Fibroblast of peridontal ligament (primary cell): ENCODE measurements at regions not wholly inside any gene's neighbourhood (a gene's known extent, or its start where the extent isn't known, plus 50 kb on each side); places are given as distances from the start of the nearest gene placed in this dataset.

Experiments
- DNase-seq: peaks from one replicate; pipeline ENCODE4 v3.0.0-alpha.2; 2010; ENCODE audit errors: extremely low read depth

DNA sequence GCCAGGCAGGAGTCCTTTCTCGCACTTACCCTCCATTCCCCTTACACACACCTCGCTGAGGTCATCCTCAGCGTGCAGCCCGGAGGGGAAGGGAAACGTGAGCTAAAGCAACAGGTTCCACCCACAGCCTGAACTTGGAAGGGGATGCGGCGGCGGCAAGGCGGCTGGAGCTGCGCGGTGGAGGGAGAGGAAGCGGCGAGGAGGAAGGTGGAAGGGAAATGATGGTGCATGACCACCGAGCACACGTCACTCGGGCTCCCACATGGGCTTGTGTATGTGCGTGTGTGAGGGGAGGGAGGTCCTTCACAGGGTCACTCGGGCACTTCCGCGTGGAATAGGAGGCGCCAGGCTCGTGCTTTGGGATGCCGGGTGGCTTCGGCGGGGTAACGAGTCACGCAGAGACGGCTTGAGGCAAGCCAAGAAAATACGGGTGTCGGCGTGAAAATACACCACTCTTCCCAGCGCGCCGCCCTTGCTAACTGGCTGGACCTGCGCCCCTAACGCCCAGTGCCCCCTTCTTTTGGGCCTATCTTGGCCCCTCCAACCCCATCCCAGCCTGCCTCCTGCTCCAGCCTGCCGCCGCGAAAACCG, 225.5 kb upstream of the IL12A start:
- DNase-seq, result peak; percentile 81

DNA sequence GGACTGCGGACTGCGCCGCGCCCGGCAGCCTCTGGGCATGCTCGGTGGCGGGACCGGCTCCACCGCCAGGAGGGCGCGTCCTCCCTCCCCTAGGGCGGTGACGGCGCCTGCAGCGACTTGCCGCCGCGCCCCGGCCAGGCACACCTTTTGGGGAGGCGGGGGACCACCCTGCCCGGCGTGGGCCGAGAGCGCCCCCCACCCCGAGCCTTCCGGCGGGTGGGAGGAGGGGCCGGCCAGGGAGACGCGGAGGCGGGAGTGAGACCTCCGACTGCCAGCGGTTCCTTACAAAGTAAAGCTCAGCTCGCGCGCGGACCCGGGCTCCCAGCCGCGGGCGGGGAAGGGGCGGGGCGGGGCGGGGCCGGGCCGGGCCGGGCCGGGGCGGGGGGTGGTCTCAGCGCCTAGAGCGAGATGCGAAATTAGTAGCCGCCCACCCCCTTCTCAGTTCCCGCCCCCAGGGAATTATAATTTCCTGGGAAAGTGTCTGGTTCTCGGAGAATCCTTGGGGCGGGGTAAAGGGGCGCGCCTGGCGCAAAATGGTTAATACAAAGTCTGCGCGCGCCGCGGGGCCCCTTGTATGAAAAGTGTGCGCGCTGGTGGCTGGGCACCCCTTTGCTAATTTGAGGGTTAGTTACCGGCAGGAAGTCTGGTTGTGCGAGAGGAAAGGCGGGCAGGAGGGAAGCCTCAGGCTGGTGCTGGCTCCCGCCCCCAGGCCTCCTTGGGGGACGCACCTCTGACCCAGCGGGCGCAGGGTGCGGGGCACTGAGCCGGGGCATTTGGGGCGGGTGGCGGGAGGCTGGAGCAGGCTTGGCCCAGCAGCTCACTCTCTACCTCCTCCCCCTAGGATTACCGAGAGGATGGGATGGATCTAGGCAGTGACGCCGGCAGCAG, 224.8 kb upstream of the IL12A start:
- peak; percentile 76 for DNase-seq

DNA sequence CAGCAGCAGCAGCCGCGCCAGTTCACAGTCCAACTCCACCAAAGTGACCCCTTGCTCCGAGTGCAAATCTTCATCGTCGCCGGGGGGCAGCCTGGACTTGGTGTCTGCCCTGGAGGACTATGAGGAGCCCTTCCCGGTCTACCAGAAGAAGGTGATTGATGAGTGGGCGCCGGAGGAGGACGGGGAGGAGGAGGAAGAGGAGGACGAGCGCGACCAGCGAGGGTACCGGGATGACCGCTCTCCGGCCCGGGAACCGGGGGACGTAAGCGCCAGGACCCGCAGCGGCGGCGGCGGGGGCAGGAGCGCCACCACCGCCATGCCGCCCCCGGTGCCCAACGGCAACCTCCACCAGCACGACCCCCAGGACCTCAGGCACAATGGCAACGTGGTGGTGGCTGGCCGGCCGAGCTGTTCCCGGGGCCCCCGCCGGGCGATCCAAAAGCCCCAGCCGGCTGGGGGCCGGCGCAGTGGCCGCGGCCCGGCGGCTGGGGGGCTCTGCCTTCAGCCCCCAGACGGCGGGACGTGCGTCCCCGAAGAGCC, 224.1 kb upstream of the IL12A start:
- DNase-seq, result no peak

DNA sequence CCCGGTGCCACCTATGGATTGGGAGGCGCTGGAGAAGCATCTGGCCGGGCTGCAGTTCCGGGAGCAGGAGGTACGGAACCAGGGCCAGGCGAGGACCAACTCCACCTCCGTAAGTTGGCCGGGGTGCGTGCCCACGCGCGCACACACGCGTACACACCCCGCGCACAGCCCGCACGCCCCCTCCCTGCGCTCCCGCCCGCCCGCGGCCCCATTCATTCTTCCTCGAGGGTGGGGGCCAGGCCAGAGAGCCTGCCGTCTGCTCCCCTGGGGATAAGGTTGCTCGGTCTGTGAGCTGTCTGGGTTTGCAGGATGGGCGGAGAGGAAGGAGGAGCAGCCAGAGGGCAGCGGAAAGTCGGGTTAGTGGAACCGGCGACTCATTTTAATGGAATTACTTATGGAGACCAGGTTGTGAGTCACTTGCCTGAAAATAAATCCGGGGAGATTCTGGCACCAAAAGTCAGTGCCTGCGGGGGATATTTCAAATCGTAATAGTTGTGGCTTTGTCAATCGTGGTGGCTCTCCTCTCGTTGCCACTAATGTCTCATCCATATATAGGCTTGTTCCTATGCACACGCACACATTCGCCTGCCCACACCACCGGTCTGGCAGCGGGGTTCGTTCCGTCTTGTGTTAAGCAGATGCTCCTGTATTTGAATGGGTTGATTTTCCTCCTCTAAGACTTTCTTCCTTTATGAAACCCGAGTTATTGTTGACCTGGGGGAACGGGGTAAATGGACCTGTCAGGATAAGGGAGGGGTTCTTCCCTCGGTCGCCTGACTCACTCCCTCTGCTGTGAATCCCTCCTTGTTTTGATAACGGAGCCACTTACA, 223.4 kb upstream of the IL12A start:
- DNase-seq, result peak; percentile 98

DNA sequence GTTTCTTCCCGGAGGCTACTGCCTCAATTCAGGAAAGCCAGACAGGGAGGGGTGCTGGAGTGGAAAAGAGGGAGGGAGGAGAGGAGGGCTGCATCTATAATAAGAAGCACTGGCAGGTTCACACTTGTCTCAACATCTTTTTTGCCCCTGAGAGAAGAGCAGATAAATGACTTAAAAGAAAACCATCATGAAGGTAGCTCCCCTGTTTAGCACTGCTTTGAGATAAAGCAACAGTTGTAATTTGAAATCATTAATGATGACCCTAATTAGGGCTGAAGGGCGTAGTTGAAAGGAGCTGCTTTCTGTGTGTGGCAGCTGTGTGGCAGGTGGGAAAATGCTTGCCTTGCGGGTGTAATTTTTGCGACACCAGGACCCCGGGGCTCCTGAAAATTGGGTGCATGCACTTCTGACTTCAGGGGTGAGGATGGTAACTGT, 222.8 kb upstream of the IL12A start:
- DNase-seq, result no peak

DNA sequence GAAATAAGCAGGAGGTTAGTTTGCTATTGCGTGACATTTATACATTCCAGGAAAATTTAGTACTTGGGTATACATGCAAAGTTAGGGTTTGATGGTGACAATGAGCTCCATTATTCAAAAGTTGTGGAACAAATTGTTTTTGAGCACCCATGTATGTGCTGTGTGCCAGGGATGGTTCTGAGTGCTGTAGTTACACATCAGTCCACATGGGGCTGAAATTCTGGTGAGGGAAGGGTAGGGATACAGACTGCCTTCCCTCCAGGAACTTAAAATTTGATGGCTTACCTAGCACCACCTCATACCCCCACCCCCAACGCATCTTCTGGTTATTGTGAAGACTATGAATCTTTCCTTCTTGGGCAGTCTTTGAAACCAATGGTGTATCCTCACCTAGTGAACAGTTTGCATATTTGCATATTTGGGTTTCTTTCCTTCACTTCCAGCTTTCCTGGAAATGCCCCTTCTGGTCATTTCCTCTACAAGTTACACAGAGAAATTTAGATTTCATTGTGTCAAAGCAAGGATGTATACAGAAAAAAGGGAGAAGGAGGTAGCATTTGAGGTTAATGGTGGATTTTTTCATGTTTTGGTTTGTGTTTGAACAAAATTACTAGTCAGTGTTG, 222.0 kb upstream of the IL12A start:
- peak; percentile 53 for DNase-seq

DNA sequence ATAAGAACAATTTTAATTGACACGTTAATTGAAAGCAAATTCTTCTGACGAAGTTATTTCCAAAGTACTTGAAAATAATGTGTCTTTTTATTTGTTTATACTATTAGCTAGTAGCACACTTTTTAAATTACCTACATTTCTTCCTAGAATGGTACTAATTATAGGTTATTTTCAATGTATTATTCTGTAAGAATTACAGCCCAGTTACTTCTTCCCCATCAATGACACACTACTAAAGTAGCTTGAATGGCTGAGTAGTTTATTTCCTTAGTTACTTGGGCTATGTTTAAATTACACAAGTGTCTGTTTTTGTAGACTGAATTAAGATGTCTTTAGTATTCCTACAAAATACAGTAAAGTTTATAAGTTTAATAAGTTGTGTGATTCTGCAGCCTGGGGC, 217.6 kb upstream of the IL12A start:
- no peak for DNase-seq

DNA sequence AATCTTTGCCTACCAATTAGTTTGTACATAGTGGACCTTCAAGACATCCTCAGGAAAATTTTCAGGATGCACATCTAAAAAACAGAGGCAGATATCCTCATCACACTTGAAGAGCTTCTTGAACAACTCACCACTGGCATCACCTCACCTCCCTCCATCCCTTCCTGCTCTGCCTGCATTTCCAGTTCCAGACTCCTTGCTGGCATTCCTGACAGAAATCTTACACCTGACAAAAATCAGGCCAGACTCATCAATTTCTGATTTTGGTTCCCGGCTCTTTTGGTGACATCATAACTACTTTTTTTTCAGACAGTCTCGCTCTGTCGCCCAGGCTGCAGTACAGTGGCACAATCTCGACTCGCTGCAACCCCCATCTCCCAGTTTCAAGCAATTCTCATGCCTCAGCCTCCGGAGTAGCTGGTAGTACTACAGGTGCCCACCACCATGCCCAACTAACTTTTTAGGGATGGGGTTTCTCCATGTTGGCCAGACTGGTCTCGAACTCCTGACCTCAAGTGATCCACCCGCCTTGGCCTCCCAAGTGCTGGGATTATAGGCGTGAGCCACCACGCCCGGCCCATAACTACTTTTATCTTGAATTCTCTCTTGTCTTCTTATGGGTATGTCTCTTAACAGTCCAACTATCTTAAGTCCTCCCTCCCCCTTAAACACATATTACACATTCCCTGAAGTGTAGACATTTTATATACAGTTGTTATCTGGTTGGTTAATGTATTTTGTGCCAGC, 216.6 kb upstream of the IL12A start:
- DNase-seq, result no peak

DNA sequence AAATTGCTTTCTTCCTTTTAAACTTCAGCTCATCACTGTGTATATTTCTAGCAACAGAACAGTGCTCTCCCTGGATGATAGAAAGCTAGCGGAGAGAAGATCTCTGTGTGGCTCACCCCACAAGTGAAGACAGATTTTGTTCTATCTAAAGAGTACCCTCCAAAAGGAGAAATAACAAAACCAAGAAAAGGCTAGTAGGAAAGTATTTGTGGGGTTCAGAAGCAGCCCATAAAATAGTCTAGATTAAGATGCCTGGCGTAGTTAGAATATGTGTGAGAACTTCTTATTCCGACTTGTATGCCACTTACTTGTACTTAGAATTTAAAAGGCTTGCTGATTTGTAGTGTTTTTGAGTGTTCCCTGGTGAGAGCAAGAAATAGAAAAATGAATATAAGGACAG, 214.9 kb upstream of the IL12A start:
- no peak for DNase-seq

DNA sequence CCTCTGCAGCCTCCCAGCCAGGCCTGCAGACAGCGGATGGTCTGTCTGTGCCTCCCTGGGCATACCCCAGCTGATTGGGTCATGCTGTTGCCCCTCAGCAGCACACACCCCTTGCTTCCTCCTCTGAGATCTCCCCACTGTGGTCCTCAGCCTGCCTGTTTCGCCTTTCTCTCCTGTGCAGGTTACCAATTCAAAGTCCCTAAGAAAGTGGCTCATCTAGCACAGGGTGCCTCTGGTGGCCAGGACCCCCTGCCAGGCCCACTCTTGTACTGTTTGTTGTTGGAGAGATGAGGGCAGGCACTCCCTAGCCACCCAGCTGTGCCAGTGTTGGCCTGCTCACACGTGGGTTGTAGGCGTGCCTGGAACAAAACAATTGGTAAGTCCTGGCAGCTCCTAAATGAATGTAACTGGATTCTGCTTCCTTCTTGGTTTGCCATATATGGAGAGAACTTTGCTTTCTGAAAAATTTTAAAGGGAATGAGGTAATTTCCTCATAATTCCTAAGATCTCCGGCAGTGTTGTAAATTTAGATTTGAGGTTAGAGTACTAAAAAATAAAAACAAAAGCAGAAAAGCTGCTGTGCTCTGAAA, 213.2 kb upstream of the IL12A start:
- DNase-seq, result peak; percentile 92

DNA sequence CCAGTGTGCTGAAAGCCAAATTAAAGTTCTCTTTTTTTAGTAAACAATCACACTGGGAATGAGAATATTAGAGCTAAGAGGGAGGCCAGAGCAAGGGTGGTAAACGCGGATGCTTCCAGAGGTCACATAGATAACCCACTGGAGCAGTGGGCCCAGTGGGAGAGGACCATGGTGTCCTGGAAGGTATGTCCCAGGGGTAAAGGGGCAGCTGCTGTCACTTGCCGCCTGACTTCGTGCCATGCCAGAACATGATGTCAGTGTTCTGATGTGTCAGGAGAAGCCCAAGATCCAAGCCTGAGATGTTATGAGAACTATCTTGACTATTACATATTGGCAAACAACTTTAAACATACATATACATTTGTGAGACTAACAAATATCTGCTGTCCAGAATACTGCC, 211.9 kb upstream of the IL12A start:
- no peak for DNase-seq

DNA sequence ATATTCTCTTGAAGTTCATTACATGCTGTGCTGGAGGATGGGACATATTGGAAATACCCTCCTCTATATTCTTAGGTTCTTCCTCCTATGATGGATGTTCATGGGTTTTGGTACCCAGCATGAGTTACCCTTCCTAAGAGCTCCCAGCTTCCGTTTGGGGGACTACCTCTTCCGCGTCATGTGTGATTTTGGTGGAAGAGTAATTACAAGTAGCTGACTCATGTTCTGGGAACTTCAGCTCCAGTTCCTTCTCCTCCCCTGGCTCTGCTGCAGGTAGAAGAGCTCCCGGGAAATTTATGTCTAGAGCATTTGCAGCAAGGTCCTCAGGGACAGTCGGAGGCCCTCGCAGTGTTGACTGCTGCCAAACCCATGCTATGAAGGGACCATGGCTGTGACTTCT, 208.8 kb upstream of the IL12A start:
- DNase-seq, result no peak

DNA sequence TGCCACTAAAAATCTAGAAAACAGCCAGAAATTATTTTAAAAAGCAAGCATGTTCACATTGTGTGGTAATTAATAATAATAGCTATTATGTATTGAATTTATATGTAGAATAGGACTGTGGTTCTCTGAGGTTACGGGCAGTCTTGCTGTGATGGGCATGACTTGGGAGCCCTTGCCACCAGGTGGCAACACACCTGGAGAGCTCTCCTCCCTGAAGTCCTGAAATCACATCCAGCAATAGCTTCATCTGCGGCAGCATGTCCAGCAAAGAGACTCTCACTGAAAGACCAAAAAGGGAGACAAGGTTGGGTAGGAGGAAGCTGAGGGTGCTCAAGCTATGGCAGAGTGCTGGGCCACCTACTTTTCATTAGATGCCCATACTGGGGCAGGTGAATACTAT, 206.8 kb upstream of the IL12A start:
- no peak for DNase-seq

DNA sequence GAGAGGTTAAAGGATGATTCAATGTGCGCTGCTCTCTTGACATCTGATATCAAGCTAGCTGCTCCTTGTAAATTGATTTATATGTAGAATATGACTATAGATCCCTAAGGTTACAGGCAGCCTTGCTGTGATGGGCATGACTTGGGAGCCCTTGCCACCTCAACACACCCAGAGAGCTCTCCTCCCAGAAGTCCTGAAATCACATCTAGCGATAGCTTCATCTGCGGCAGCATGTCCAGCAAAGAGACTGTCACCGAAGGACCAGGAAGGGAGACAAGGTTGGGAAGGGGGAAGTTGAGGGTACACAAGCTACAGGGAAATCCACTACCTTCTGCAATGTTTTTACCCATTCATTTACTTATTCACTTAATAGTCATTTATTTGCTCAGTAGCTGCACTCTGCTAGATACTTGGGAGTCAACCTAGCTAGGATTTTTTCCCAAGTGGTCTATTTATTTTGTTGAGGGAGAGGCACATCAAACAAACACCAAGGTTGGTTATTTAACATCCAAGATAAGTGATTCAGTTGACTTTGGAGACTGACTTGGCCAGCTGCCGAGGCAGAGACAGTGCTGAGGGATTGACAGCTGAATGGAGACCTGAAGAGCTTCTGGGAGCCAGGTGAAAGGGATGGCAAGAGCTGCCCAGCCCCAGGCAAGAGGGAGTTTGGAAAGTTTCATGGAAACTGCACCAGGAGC, 205.8 kb upstream of the IL12A start:
- DNase-seq, result no peak

DNA sequence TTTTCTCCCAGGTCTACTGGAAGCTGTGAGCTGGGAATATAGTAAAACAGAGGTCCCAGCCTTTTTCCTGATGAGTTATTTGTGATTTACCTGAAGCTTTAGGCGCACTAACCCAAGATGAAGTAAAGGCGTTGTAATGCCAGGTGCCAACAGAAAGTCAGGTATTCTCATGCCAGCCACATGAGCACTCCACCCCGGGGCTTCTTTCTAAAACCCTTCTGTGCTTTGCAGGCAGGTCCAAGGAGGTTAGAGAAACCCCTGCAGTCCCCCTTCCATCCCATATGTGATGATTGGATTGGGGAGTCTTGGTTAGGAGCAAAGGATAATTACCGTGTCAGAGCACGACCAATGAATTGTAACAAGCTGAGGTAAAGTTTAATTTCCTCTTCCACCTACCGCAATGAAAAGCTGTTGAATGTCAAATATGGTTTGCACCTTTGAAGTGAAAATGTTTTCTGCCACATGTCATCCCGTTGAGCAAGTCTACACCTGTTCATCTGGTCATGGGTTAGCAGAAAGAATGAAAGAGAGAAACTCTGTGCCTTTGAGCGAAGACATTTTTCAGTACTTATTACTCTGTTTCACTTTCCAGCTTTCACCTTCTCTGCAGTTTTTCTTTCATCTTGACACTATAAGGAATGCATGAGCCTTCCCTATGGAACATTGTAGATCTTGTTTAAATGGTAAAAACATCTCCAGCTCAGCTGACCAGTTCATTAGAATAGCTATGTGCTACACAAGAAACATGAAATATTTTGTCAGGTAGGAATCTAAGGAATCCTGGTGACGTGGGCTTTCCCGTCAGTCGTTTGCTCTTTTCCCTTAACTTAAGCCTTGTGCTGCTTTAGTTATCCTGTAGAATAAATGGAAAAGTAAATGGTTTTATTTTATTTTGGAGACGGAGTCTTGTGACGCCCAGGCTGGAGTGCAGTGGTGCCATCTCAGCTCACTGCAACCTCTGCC, 204.6 kb upstream of the IL12A start:
- no peak for DNase-seq

DNA sequence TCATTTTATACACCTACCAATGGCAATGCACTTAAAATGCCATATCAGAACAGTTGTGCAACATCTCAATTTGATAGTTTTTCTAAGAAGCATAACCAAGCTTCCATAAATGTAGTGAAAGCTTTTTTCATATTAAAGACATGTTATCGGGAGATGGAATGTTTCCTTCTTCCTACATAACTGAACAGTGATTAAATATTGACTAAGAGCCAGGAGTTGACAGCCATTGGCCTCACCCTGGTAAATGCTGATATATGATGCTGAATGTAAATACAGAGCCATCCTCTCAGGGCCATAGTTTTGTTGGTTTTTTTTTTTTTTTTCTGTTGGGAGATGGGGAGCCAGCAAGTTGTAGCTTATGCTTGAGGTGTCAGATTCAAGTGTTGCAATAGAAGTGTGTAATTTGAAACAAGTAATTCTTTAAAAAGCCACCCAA, 203.3 kb upstream of the IL12A start:
- no peak for DNase-seq

DNA sequence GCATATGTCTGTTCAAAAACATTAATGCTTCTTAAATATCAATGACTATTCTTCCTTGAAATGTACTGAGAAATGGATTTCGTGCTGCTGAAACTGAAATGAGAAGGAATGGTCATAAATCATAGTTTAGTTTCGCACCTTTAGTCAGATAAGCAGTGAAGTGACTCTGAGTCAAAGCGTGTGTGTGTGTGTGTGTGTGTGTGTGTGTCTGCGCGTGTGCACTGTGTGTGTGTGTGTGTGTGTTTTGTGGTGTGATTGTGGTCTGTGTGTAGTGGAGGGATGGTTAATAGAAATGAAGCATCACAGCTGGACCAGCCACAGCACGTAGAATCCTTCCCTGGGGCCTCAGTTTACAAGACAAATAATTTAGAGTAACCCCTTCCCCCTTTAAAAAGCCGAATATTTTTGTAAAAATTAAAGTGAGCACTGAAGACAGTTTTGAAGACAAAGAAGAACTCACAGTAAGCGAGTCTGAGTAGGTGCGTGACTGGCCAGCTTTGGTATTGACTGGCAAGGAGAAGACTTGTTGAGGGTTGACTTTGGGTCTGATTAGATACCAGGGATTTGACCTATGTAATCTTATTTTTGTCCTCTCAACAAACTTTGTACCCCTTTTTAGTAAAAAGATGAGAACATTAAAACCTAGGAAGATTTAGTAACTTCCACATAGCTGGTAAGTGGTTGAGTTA, 202.0 kb upstream of the IL12A start:
- no peak for DNase-seq

DNA sequence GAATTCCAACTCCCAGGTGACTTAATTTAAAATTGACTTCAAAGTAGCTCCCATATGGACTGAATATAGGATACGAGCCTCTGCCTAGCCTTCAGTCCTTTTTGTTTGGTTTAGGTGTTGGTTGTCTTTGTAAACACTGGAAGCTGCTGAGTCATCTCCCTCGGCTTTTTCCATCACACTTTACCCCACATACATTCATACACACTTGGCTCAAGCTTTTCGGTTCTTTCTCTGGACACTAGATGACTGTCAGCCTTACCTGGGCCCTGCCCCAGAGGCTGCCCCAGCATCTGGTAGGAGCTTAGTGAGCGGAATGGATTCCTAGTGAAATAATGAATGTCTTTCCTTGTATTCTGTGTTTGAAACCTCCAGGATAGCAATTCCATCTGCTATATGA, 201.5 kb upstream of the IL12A start:
- peak; percentile 84 for DNase-seq
